ENCODE measurements at regions not wholly inside any gene's neighbourhood (a gene's known extent, or its start where the extent isn't known, plus 50 kb on each side); places are given as distances from the start of the nearest gene placed in this dataset.
A peak's percentile ranks its signal among the peaks of the same experiment; 100 is the strongest.

GRCh38 chr15:31486506-31486905, 159.9 kb downstream of the KLF13 start:
- DNase-seq, result peak in 7 of 56 donors; percentile 26 to 57 (median 42)

GRCh38 chr15:31486906-31487695, 160.5 kb downstream of the KLF13 start:
- no peak for DNase-seq

DNA sequence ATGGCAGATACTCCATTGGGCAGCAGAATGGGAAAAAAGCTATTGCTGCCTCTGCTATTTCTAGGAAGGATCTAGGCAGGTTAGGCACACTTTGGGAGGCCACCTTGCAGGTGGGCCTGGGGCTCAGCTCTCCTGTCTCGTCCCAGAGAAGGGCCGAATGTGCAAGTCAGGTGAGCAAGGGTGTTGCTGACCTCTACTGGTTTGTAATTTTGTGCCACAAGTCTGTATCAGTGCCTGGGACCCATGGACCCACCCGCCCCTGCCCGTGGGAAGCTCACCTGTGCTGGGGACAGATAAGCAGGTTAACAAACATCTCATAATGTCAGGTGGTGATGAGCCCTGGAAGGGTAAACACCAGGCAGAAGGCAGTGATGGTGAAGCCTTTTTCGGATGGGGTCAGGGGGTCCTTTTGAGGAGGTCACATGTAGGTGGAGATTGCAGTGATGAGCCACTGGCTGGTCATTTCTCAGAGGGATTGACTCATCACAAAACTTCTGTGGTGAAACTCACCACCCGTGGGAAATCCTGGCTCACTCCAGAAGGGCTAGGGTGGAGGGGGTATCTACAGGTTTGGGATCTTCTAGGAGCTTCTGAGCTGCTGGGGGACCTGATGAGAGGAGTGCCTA, 161.3 kb downstream of the KLF13 start:
- no peak for DNase-seq

DNA sequence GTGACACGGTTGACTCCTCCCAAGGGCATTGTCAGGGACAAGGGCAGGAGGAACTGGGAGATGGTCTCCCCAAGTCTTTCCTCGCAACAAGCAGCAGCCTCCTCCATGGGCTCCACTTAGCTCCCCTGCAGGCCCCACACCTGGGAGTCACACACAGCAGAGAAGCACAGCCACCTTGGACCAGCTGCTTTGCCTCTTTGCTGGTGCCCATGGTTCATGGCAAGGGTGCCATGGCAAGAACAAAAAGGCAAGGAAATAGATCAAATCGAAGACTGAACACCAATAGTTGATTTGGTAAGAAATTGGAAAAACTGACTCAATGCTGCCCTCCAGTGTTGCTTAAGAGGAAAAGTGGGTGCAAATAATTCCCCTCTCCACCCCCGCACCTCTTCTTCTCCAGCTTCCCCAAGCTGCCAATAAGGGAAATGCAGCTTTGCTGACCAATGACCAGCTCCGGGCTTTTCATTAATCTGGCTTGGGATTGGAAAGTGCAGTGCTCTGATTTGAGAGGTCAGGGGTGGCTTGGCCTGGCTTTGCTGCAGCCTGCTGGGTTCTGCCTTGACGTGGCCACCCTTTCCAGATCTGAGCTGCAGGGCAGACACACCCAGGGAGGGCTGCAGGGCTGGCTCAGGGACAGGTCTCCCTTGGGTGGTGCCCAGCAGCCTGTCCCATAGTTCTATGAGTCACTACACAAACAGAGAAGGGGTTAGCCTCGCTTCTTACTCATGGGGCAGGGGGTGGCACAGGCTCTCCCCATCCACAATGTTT, 162.0 kb downstream of the KLF13 start:
- DNase-seq, result peak in 24 of 56 donors; percentile 18 to 69 (median 38)

DNA sequence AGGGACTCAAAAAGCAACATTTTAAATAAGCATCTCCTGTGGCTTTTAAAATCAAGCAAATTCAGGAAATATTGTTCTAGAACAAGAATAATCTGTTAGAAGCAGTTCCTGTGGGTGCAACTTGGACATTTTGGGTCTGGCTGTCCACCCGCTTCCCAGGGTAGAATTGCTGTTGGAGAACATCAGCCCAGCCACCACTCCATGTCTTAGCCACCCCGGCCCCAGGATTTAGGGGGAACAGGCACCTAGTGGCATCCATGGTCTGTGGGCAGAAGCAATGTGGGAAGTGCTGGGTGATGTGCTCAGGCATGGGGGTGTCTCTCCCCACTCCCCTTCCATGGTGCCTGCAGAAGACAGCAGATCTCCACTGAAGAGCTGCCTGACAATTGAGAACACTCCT, 162.6 kb downstream of the KLF13 start:
- DNase-seq, result no peak

- peak in 9 of 56 donors; percentile 6 to 43 (median 31) for DNase-seq
Observed at GRCh38 chr15:31489801-31490646, 163.4 kb downstream of the KLF13 start.

GRCh38 chr15:31494786-31495185, 168.2 kb downstream of the KLF13 start:
- DNase-seq, result no peak

DNA sequence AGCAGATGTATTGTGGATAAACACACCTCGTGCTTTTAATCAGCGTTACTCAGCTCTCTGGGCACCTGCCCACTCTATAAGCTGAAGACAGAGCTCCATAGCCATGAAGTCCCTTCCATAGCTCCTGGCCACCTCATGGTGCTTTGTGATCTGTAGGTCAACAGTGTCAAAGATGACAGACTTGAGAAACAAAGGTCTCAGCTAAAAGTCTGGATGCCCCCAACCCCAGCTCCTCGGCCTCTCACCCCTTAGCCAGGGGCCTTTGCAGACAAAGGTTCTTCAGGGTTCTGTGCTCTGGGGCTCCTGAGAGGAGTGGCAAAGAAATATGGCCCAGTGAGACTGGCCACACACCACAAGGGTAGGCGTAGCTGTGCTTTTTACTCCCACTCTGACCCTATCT, 168.6 kb downstream of the KLF13 start:
- no peak for DNase-seq

GRCh38 chr15:31497838-31498237, 171.2 kb downstream of the KLF13 start:
- DNase-seq, result no peak

DNA sequence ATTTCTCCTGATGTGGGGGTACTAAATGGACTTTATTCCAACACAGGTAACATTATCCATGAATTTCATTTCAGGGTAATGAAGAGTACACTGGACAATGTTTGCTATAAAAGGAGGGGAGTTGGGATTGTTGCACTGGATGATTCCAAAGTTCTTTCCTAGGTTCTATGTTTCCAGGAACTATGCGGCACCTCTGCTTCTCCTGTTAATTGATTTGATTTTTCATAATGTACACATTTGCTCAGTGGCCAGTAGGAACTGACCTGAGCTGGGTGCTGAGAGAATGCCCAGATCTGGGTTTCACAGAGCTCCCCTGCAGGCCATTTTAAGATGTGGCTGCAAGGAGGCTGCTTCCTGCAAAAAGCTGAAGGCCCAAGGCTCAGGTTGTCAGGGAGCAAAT, 171.7 kb downstream of the KLF13 start:
- DNase-seq, result no peak

DNA sequence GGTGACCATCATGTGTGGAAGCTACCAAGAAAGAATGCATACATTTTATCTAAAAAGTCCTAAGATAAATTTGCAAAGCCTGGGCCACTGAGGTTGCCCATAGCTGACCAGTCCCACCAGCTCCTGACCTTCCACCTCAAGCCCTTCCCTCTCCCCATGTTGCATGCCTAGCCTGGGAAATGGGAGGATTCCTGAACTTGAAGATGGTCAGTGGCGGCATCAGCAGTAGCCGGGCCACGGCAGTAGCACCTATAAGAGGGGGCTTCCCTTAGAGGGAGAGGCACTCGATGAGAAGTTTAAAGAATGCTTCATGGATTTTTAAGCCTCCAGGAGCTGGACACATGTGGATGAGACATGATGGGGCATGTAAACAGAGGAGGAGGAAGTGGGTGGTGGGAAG, 172.1 kb downstream of the KLF13 start:
- no peak for DNase-seq

GRCh38 chr15:31499236-31499952, 172.8 kb downstream of the KLF13 start:
- DNase-seq, result no peak

- DNase-seq, result no peak
Observed at GRCh38 chr15:31499953-31500765, 173.5 kb downstream of the KLF13 start.

- no peak for DNase-seq
Observed at GRCh38 chr15:31500766-31501449, 174.3 kb downstream of the KLF13 start.

GRCh38 chr15:31501536-31502157, 175.0 kb downstream of the KLF13 start:
- DNase-seq, result no peak

GRCh38 chr15:31502541-31503229, 176.1 kb downstream of the KLF13 start:
- DNase-seq, result no peak

GRCh38 chr15:31503256-31503655, 176.6 kb downstream of the KLF13 start:
- no peak for DNase-seq
